Astrocyte (in vitro differentiated cells and primary cell): ENCODE measurements at regions not wholly inside any gene's neighbourhood (a gene's known extent, or its start where the extent isn't known, plus 50 kb on each side); places are given as distances from the start of the nearest gene placed in this dataset.

Source experiments
- CTCF ChIP-seq: IDR thresholded peaks from 2 replicates; pipeline ENCODE4 v1.5.1; 2011; ENCODE audit warnings: low read depth, mild to moderate bottlenecking, inconsistent platforms, low read length, moderate library complexity; ENCODE audit not compliant: insufficient read depth
- EZH2 ChIP-seq: IDR thresholded peaks from 2 replicates; pipeline ENCODE4 v1.6.1; 2012; ENCODE audit warnings: mild to moderate bottlenecking, low read length, inconsistent platforms; ENCODE audit not compliant: insufficient read depth

GRCh38 chr5:39588179-39588578 is 163.4 kb upstream of the DAB2 start:
- no peak for TF ChIP-seq CTCF
- no peak for TF ChIP-seq EZH2
